ENCODE measurements at regions not wholly inside any gene's neighbourhood (a gene's known extent, or its start where the extent isn't known, plus 50 kb on each side); places are given as distances from the start of the nearest gene placed in this dataset.

DNA sequence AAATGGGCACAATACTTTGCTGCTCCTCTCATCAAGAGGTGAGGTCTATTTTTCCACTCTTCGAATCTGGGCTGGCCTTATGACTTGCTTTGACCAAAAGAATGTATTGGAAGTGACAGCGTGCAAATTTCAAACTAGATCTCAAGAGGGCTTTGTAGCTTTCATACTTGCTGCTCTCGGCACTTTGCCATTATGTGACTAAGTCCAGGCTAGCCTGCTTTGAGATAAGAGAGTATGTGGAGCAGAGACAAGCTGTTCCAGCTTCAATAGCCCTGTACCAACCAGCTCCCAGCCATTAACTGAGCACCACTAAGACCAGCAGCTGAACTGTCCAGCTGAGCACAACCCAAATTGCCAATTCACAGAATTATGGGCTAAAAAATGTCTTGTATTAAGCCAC is 124.6 kb downstream of the ACER2 start:
- no peaks in the 10 kb centered on the region for H3K4me1 ChIP-seq (replicated peaks)
- TF ChIP-seq, protein P1, sequence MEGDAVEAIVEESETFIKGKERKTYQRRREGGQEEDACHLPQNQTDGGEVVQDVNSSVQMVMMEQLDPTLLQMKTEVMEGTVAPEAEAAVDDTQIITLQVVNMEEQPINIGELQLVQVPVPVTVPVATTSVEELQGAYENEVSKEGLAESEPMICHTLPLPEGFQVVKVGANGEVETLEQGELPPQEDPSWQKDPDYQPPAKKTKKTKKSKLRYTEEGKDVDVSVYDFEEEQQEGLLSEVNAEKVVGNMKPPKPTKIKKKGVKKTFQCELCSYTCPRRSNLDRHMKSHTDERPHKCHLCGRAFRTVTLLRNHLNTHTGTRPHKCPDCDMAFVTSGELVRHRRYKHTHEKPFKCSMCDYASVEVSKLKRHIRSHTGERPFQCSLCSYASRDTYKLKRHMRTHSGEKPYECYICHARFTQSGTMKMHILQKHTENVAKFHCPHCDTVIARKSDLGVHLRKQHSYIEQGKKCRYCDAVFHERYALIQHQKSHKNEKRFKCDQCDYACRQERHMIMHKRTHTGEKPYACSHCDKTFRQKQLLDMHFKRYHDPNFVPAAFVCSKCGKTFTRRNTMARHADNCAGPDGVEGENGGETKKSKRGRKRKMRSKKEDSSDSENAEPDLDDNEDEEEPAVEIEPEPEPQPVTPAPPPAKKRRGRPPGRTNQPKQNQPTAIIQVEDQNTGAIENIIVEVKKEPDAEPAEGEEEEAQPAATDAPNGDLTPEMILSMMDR (IDR thresholded peaks at IDR 0.05), result no peak
- TF ChIP-seq POLR2A (IDR thresholded peaks at IDR 0.05) (no peak), POLR2AphosphoS5 (IDR thresholded peaks at IDR 0.05) (no peak)
- no peak overlapping the region for H3K4me3 ChIP-seq
- H3K27ac ChIP-seq, result no peak overlapping the region
- WGBS, result 93% methylated on average over 3 of the region's 3 CpGs
- no peak for DNase-seq (ENCODE audit: low spot score)
- no peaks in the 10 kb centered on the region for H3K36me3 ChIP-seq
- no peaks in the 10 kb centered on the region for H3K9me3 ChIP-seq
- intact Hi-C loops (cut with DNase I), result no loop called here
- no peaks in the 10 kb centered on the region for H3K27me3 ChIP-seq (replicated peaks; ENCODE audit: insufficient read depth)

DNA sequence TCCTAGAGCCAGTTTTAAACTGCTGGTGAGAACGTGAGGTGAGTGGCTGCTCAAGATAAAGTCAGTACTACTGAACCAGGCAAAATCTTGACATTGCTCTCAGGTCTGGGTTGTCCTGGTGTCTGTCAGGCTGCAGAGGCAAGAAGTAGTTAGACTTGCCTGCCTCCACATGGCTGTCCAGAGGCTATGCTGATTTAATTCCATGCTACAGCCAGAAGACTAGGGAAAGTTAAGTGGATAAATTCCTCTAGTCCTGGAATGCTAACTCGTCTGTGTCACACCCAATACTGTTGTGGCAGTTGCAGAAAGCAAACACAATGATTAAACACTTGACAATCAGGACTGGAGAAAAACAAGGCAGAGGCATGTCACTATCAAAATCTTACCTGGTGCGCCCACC is 118.9 kb downstream of the ACER2 start:
- H3K36me3 ChIP-seq, result no peaks in the 10 kb centered on the region
- TF ChIP-seq POLR2A (IDR thresholded peaks at IDR 0.05) (no peak), POLR2AphosphoS5 (IDR thresholded peaks at IDR 0.05) (no peak)
- TF ChIP-seq, protein P1 (IDR thresholded peaks at IDR 0.05), result no peak
- no peak overlapping the region for H3K27ac ChIP-seq
- no peaks in the 10 kb centered on the region for H3K27me3 ChIP-seq (replicated peaks; ENCODE audit: insufficient read depth)
- H3K4me1 ChIP-seq (replicated peaks), result no peaks in the 10 kb centered on the region
- intact Hi-C loops (cut with DNase I), result no loop called here
- H3K4me3 ChIP-seq, result no peak overlapping the region
- no peak for DNase-seq (ENCODE audit: low spot score)
- H3K9me3 ChIP-seq, result no peaks in the 10 kb centered on the region
- WGBS, result 40% methylated on average over 3 of the region's 3 CpGs

DNA sequence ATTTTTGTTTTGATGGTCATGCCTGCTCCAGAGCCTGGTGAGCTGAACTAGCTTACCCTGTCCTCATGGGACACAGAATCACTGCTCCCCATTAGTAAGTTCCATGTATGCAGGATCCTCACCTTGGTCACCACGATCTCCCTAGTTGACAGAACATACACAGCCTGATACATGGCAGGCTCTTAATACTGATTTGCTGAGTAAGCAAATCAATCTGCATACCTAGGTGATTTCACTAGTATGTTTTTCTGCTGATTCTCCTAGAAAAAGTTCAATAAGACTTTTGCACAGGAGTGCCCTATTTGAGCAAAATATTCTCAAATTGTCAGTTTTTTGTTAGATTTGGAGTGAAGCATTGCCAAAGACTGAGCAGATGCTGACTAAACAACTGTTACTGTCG is 113.7 kb downstream of the ACER2 start:
- intact Hi-C loops (cut with DNase I), result no loop called here
- no peak overlapping the region for H3K27ac ChIP-seq
- no peak for DNase-seq (ENCODE audit: low spot score)
- no peaks in the 10 kb centered on the region for H3K9me3 ChIP-seq
- H3K4me1 ChIP-seq (replicated peaks), result no peaks in the 10 kb centered on the region
- H3K27me3 ChIP-seq (replicated peaks; ENCODE audit: insufficient read depth), result no peaks in the 10 kb centered on the region
- no peak for TF ChIP-seq POLR2A (IDR thresholded peaks at IDR 0.05)
- H3K4me3 ChIP-seq, result no peak overlapping the region
- H3K36me3 ChIP-seq, result no peaks in the 10 kb centered on the region
- 32% methylated on average over 2 of the region's 2 CpGs for WGBS

DNA sequence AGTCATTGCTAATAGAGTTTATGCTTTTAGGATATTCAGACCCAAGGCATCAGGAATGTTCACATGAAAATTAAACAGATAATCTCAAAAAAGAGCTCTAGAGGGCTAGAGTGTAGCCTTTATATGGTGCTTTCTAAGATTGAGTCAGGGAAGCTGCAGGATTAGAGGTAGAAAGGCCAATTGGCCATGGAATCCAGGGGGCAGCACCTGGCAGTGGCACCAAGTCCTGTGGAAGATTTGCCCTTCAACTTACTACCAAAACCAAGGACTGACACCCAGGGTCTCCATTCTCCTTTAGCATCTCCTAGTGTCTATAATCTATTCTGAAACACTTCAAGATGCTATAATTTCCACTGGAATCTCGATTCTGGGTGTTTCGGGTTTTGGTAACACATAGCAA is 112.4 kb downstream of the ACER2 start:
- no peak overlapping the region for H3K27ac ChIP-seq
- DNase-seq (ENCODE audit: low spot score), result no peak
- no peaks in the 10 kb centered on the region for H3K4me1 ChIP-seq (replicated peaks)
- no peak overlapping the region for H3K4me3 ChIP-seq
- no peaks in the 10 kb centered on the region for H3K9me3 ChIP-seq
- 93% methylated on average over 2 of the region's 2 CpGs for WGBS
- TF ChIP-seq, protein P1 (IDR thresholded peaks at IDR 0.05), result no peak
- TF ChIP-seq POLR2AphosphoS5 (IDR thresholded peaks at IDR 0.05) (no peak), POLR2A (IDR thresholded peaks at IDR 0.05) (no peak)
- no peaks in the 10 kb centered on the region for H3K27me3 ChIP-seq (replicated peaks; ENCODE audit: insufficient read depth)
- intact Hi-C loops (cut with DNase I), result no loop called here
- no peaks in the 10 kb centered on the region for H3K36me3 ChIP-seq

DNA sequence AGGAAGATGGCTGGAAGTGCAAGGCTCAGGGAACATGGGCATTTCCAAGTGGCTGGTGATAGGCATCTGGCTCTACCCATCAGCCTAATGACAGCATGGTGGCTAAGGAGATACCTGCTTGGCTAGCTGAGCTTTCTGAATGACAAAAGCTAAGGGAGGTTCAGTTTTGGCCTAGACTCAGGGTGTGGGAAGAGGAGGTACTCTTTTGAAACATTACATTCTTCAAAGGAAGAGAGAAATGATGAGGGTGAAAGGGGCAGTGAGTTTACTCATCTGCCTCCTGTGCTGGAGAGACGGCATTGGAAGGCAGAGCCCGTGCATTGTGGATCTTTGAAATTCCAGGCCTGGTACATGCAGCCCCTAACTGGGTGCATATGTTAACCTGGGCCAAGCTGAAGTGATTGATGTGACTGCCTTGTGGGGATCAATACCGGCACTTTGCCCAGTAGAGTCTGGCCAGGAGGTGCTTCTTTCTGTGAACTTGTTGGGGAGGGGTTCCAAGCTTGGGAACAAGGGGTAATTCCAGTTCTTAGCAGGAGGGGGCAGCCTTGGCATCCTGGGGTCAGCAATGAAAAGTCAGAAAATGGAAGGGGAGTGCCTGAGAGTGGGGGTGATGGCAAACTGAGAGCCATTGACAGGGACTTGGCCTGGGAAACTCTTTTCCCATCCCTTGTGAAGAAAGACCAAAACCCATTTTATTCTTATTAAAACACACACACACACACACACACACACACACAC is 108.6 kb downstream of the ACER2 start:
- no peaks in the 10 kb centered on the region for H3K9me3 ChIP-seq
- no peaks in the 10 kb centered on the region for H3K36me3 ChIP-seq
- TF ChIP-seq POLR2AphosphoS5 (IDR thresholded peaks at IDR 0.05) (no peak), POLR2A (IDR thresholded peaks at IDR 0.05) (no peak)
- TF ChIP-seq, protein P1 (IDR thresholded peaks at IDR 0.05), result peak in 2 of 4 experiments; percentile 11 to 21
- WGBS, result 80% methylated on average over 3 of the region's 3 CpGs
- no peak overlapping the region for H3K27ac ChIP-seq
- no peak for DNase-seq (ENCODE audit: low spot score)
- H3K27me3 ChIP-seq (replicated peaks; ENCODE audit: insufficient read depth), result no peaks in the 10 kb centered on the region
- intact Hi-C loops (cut with DNase I), result no loop called here
- no peak overlapping the region for H3K4me3 ChIP-seq
- H3K4me1 ChIP-seq (replicated peaks), result no peaks in the 10 kb centered on the region

Data from prostate gland (tissue), 2 donors.